GM23248 (cell line): ENCODE measurements at regions not wholly inside any gene's neighbourhood (a gene's known extent, or its start where the extent isn't known, plus 50 kb on each side); places are given as distances from the start of the nearest gene placed in this dataset.

Source experiments
- DNase-seq: peaks from one replicate; pipeline ENCODE4 v3.0.0-alpha.2; 2015
- H2AFZ ChIP-seq: fragments of 200-600 bp; sonication (generic); 2 replicates; pipeline ENCODE4 v1.6.1; 2016; ENCODE audit warnings: antibody characterized with exemption
- H3F3A ChIP-seq: fragments of 200-600 bp; sonication (generic); 2 replicates; pipeline ENCODE4 v1.6.1; 2016; ENCODE audit warnings: mild to moderate bottlenecking, antibody characterized with exemption, mixed run types; ENCODE audit not compliant: insufficient read depth
- H3K27ac ChIP-seq: fragments of 200-600 bp; sonication (generic); 2 replicates; pipeline ENCODE4 v1.5.1; 2016; ENCODE audit warnings: mild to moderate bottlenecking
- H3K27me3 ChIP-seq: fragments of 200-600 bp; sonication (generic); replicated peaks from 2 replicates; pipeline ENCODE4 v1.6.1; 2016; ENCODE audit warnings: mild to moderate bottlenecking; ENCODE audit not compliant: insufficient read depth
- H3K36me3 ChIP-seq: fragments of 200-600 bp; sonication (generic); 2 replicates; pipeline ENCODE4 v1.6.1; 2016; ENCODE audit warnings: low read depth, mild to moderate bottlenecking
- H3K4me1 ChIP-seq: fragments of 200-600 bp; sonication (generic); 2 replicates; pipeline ENCODE4 v1.6.1; 2016; ENCODE audit warnings: mild to moderate bottlenecking; ENCODE audit not compliant: insufficient read depth
- H3K4me2 ChIP-seq: fragments of 200-600 bp; sonication (generic); one replicate; pipeline ENCODE4 v1.6.1; 2016; ENCODE audit warnings: mild to moderate bottlenecking; ENCODE audit not compliant: unreplicated experiment
- H3K4me3 ChIP-seq: fragments of 200-600 bp; sonication (generic); 2 replicates; pipeline ENCODE4 v1.5.1; 2016; ENCODE audit warnings: mild to moderate bottlenecking
- H3K79me2 ChIP-seq: fragments of 200-600 bp; sonication (generic); 2 replicates; pipeline ENCODE4 v1.6.1; 2016; ENCODE audit warnings: mild to moderate bottlenecking; ENCODE audit not compliant: insufficient read depth
- H3K9ac ChIP-seq: fragments of 200-600 bp; sonication (generic); 2 replicates; pipeline ENCODE4 v1.6.1; 2016; ENCODE audit warnings: mild to moderate bottlenecking
- H3K9me2 ChIP-seq: fragments of 200-600 bp; sonication (generic); 2 replicates; pipeline ENCODE4 v1.6.1; 2016; ENCODE audit warnings: mixed run types, mild to moderate bottlenecking, moderate library complexity; ENCODE audit not compliant: insufficient read depth
- H3K9me3 ChIP-seq: fragments of 200-600 bp; sonication (generic); one replicate; pipeline ENCODE4 v1.6.1; 2017; ENCODE audit warnings: low read depth
- H4K20me1 ChIP-seq: fragments of 200-600 bp; sonication (generic); 2 replicates; pipeline ENCODE4 v1.6.0; 2016; ENCODE audit not compliant: insufficient read depth
- EZH2 ChIP-seq: fragments of 200-600 bp; sonication (generic); IDR thresholded peaks from 2 replicates; pipeline ENCODE4 v1.6.1; 2018; ENCODE audit warnings: antibody characterized with exemption, mild to moderate bottlenecking; ENCODE audit not compliant: insufficient read depth, poor library complexity, severe bottlenecking
- EZH2phosphoT487 ChIP-seq: fragments of 200-600 bp; sonication (generic); IDR thresholded peaks from 2 replicates; pipeline ENCODE4 v1.6.1; 2018; ENCODE audit warnings: antibody characterized with exemption, moderate library complexity, mild to moderate bottlenecking, low read depth; ENCODE audit not compliant: insufficient read depth
- WGBS, 2 experiments: methylation state at CpG; one replicate each; pipeline ENCODE4 v1.1.6; 2015 to 2017; ENCODE audit warnings: low lambda C conversion rate in 2 of 2, low coverage in 1 of 2; ENCODE audit errors: missing lambda C conversion rate in 2 of 2; 5-methylcytosine and 5-hydroxymethylcytosine counted together
- in situ Hi-C: fragments of 300-500 bp; cut with MboI; formaldehyde crosslinking; loops from 2 replicates; pipeline ENCODE4 v1.15.0; 2020

DNA sequence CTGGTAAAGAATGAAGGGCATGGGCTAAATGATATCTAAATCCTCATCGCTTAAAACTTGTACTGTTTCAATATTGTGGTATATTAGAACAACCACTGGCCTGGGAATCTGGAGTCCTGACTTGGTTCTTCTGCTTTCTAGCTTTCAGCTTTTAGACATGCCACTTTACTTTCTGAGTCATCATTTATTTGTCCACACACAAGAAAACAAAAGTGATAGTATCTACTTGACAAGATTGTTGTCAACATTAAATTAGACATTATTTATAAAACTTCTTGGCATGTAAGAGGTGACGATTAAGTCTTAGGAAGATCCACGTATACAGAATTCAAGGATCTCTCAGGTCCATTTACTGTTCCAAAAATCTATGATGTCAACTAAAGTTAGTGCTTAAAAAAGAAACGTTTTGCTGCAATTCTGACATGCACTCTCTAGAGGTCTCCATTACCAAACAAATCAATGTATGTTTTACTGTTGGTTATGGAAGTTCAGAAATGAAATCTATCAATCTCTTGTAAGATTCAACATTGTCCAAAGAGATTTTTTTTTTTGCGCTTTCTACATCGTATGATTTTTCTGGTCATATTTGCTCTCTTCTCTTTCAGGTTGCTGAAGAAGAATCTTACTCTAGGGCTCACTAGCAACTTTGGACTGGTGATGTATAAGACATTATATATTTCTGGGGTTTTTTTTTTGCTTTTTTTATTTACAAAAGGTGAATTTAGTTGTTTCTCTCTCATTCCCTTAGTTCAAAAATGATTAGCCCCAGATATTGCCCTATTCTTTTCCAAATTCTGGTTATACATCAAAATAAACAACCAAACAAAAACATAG lies 53.6 kb upstream of the DYNC1I1 start:
- Histone ChIP-seq H3K79me2 (no peaks in the 10 kb centered on the region), H3K9me3 (no peaks in the 10 kb centered on the region), H4K20me1 (no peaks in the 10 kb centered on the region), H3K36me3 (no peaks in the 10 kb centered on the region), H3K27ac (no peak overlapping the region), H2AFZ (no peak overlapping the region), H3K27me3 (peaks cover 5% of the 10 kb centered on the region; the same call in 1 of the 2 replicates), H3K9me2 (no peaks in the 10 kb centered on the region), H3K4me1 (no peaks in the 10 kb centered on the region), H3K9ac (no peak overlapping the region), H3K4me2 (no peak overlapping the region), H3F3A (no peaks in the 10 kb centered on the region), H3K4me3 (no peak overlapping the region)
- peak; percentile 37 for DNase-seq
- in situ Hi-C loops, result no loop called here
- WGBS, 2 experiments, result 41 to 42% methylated on average over 6 of the region's 6 CpGs
- TF ChIP-seq EZH2 (no peak), EZH2phosphoT487 (no peak)

DNA sequence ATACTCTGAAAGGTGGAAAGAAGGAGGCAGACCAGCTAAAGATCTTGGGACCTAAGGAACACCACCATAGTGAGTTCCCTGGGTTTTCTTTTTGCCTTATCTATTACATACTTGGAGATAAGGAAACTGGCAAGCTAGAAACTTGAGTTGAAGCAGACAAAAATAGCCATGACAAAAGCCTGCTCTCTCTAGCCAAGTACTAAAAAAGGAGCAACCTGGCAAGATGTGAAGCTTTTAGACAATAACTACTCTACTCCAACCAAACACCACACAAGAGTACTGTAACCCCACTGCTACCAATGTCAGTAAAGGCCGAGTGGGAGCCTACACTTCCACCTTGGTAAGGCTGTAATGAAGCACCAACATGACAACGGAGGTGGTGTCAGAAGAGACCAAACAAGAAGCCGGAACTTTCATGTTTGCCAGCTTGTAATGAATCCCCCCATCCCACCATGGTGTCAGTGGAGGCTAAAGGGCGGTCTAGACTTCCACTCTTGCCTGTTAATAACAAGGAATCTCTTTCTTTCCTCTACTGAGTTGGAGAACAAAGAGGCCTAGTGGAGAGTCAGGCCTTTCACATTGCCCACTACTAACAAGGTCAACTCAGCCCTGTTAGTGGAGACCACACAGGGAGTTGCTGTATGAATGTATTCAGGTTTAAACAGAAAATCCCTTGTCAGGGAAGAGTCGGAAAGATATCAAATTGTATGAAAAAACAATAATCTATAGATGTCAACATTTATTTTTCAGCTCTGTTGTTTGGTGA lies 55.8 kb upstream of the DYNC1I1 start:
- Histone ChIP-seq H3K9ac (no peak overlapping the region), H3K4me3 (no peak overlapping the region), H3K79me2 (no peaks in the 10 kb centered on the region), H3K9me3 (no peaks in the 10 kb centered on the region), H3K4me2 (no peak overlapping the region), H3K4me1 (no peaks in the 10 kb centered on the region), H2AFZ (no peak overlapping the region), H3K9me2 (no peaks in the 10 kb centered on the region), H3F3A (no peaks in the 10 kb centered on the region), H3K27ac (no peak overlapping the region), H3K36me3 (no peaks in the 10 kb centered on the region), H3K27me3 (no peaks in the 10 kb centered on the region), H4K20me1 (no peaks in the 10 kb centered on the region)
- in situ Hi-C loops, result no loop called here
- TF ChIP-seq EZH2, result no peak
- WGBS, 2 experiments, result 40 to 50% methylated on average over 5 of the region's 5 CpGs
- no peak for DNase-seq

DNA sequence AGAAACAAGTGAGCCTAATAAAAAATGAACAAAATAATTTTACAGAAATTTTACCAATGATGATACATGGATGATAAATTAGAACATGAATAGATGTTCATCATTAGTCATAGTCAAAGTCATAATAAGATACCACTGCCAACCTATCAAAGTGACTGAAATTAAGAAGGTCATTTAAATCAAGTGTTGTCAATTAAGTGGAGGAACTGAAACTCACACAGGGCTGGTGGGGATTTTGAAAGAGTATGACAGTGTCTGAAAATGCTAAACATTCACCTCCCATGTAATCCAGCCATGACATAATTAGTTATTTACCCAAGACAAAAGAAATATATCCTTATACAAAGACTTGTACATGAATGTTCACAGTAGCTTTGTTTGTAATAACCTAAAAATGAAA lies 57.1 kb upstream of the DYNC1I1 start:
- H3K9me3 ChIP-seq, result no peaks in the 10 kb centered on the region
- H3K27ac ChIP-seq, result no peak overlapping the region
- no peaks in the 10 kb centered on the region for H3K79me2 ChIP-seq
- no peaks in the 10 kb centered on the region for H3K27me3 ChIP-seq
- H2AFZ ChIP-seq, result no peak overlapping the region
- H3K4me2 ChIP-seq, result no peak overlapping the region
- in situ Hi-C loops, result no loop called here
- no peaks in the 10 kb centered on the region for H4K20me1 ChIP-seq
- H3K4me3 ChIP-seq, result no peak overlapping the region
- no peaks in the 10 kb centered on the region for H3K36me3 ChIP-seq
- no peaks in the 10 kb centered on the region for H3F3A ChIP-seq
- TF ChIP-seq EZH2, result no peak
- no peak for DNase-seq
- H3K9ac ChIP-seq, result no peak overlapping the region
- H3K4me1 ChIP-seq, result no peaks in the 10 kb centered on the region
- no peaks in the 10 kb centered on the region for H3K9me2 ChIP-seq

DNA sequence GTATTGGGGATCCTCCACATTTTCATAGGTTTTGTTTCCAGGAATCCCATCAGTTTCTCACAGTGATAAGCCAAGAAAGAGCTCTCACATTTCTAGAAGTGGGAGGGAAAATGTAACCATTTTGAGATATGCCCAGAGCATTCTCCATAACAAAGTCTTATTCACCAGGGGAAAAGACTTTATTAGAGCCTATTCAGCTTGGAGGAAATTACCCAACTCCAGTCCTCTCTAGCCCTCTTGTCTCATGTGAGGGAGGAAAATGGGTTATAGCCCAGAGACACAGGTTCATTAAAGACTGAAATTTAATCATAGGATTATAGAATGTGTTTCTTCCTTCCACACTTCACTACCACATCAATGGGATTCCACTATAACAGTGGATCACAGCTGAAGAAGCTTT lies 61.6 kb upstream of the DYNC1I1 start:
- DNase-seq, result no peak
- no peak for TF ChIP-seq EZH2
- no peak for TF ChIP-seq EZH2phosphoT487
- no peak overlapping the region for H2AFZ ChIP-seq
- no peaks in the 10 kb centered on the region; the same call in 1 of the 2 replicates for H4K20me1 ChIP-seq
- no peak overlapping the region for H3K27ac ChIP-seq
- H3K36me3 ChIP-seq, result no peaks in the 10 kb centered on the region
- H3K4me1 ChIP-seq, result no peaks in the 10 kb centered on the region
- no peak overlapping the region for H3K9ac ChIP-seq
- in situ Hi-C loops, result no loop called here
- no peak overlapping the region for H3K4me2 ChIP-seq
- H3K79me2 ChIP-seq, result no peaks in the 10 kb centered on the region
- H3K9me3 ChIP-seq, result no peaks in the 10 kb centered on the region
- no peaks in the 10 kb centered on the region for H3F3A ChIP-seq
- no peak overlapping the region for H3K4me3 ChIP-seq
- H3K9me2 ChIP-seq, result no peaks in the 10 kb centered on the region
- H3K27me3 ChIP-seq, result no peaks in the 10 kb centered on the region
